Lower leg skin (tissue), 3 donors: ENCODE measurements at regions not wholly inside any gene's neighbourhood (a gene's known extent, or its start where the extent isn't known, plus 50 kb on each side); places are given as distances from the start of the nearest gene placed in this dataset.

ENCODE experiments used
- CTCF ChIP-seq, 3 donors: fragments of 450-650 bp; IDR thresholded peaks; one replicate each; pipeline ENCODE4 v1.5.1; 2016; ENCODE audit warnings: antibody characterized with exemption in 3 of 3, mild to moderate bottlenecking in 3 of 3, moderate library complexity in 2 of 3
- POLR2A ChIP-seq, 2 donors: fragments of 450-650 bp; IDR thresholded peaks; one replicate each; pipeline ENCODE4 v1.6.1; 2016 to 2017; ENCODE audit warnings: antibody characterized with exemption in 2 of 2, mild to moderate bottlenecking in 1 of 2, moderate library complexity in 1 of 2

- no peak for TF ChIP-seq CTCF (IDR thresholded peaks at IDR 0.05)
- no peak for TF ChIP-seq POLR2A (IDR thresholded peaks at IDR 0.05)
These were observed 364.8 kb downstream of the SFMBT2 start for GRCh38 chr10:7045891-7046599.
